ENCODE measurements at regions not wholly inside any gene's neighbourhood (a gene's known extent, or its start where the extent isn't known, plus 50 kb on each side); places are given as distances from the start of the nearest gene placed in this dataset.

GRCh38 chr6:12467706-12468670 lies 177.8 kb downstream of the EDN1 start:
- TF ChIP-seq EZH2 (IDR thresholded peaks at IDR 0.05; ENCODE audit: low read length, missing control alignments) (no peak), CTCF (conservative IDR thresholded peaks at IDR 0.05 in 1 of 2, IDR thresholded peaks at IDR 0.05 in 1 of 2; ENCODE audit: low read depth in 1 of 2, low read length in 2 of 2) (no peak)
- Histone ChIP-seq H3K9ac (ENCODE audit: insufficient read depth, low read length) (no peak overlapping the region), H3K9me3 (ENCODE audit: control insufficient read depth, insufficient read depth, low read depth, low read length) (no peaks in the 10 kb centered on the region), H4K20me1 (ENCODE audit: control insufficient read depth, extremely low read depth, insufficient read depth, low read length) (no peaks in the 10 kb centered on the region), H3K27ac (ENCODE audit: insufficient read depth, low read length) (no peak overlapping the region), H3K27me3 (ENCODE audit: control insufficient read depth, insufficient read depth, low read length) (no peaks in the 10 kb centered on the region), H3K4me2 (ENCODE audit: extremely low read depth, insufficient read depth, low read length) (no peak overlapping the region), H2AFZ (ENCODE audit: low read length) (no peak overlapping the region), H3K4me1 (ENCODE audit: control insufficient read depth, extremely low read depth, insufficient read depth, low read length) (no peaks in the 10 kb centered on the region), H3K36me3 (ENCODE audit: control insufficient read depth, insufficient read depth, low read length) (no peaks in the 10 kb centered on the region), H3K79me2 (ENCODE audit: control insufficient read depth, insufficient read depth, low read length) (no peaks in the 10 kb centered on the region), H3K4me3 (replicated peaks in 1 of 4; ENCODE audit: control extremely low read depth in 1 of 4, insufficient read depth in 1 of 4, low read depth in 3 of 4, low read length in 4 of 4) (no peak overlapping the region)
- DNase-seq (ENCODE audit: low read depth in 2 of 2): peak in 1 of 2 donors; percentile 83

DNA sequence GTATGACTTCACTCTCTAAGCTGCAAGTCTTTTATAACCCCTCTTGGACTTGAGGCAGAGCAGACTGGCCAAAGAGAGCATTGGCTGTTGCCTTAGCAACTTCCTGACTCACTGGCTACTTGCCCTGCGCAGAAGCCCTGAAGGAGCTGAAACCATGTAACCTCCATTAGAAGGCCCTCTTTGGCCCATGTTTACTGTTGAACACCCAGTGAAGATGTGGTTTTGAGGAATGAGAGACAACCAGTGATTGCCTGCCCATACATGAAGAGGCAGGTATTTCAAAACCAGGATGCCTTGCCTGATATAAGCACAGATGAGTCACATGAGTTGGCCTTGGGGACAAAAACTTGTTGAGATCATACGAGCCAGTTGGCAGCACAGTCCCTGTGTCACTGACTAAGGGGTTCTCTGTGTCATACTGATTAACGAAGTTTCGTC lies 182.5 kb downstream of the EDN1 start:
- Histone ChIP-seq H3K27me3 (ENCODE audit: control insufficient read depth, insufficient read depth, low read length) (no peaks in the 10 kb centered on the region), H3K4me2 (ENCODE audit: extremely low read depth, insufficient read depth, low read length) (no peak overlapping the region), H3K9me3 (ENCODE audit: control insufficient read depth, insufficient read depth, low read depth, low read length) (no peaks in the 10 kb centered on the region), H2AFZ (ENCODE audit: low read length) (no peak overlapping the region), H3K4me1 (ENCODE audit: control insufficient read depth, extremely low read depth, insufficient read depth, low read length) (no peaks in the 10 kb centered on the region), H3K4me3 (replicated peaks in 1 of 4; ENCODE audit: control extremely low read depth in 1 of 4, insufficient read depth in 1 of 4, low read depth in 3 of 4, low read length in 4 of 4) (no peak overlapping the region), H3K79me2 (ENCODE audit: control insufficient read depth, insufficient read depth, low read length) (no peaks in the 10 kb centered on the region), H4K20me1 (ENCODE audit: control insufficient read depth, extremely low read depth, insufficient read depth, low read length) (no peaks in the 10 kb centered on the region), H3K27ac (ENCODE audit: insufficient read depth, low read length) (no peak overlapping the region), H3K36me3 (ENCODE audit: control insufficient read depth, insufficient read depth, low read length) (no peaks in the 10 kb centered on the region), H3K9ac (ENCODE audit: insufficient read depth, low read length) (no peak overlapping the region)
- peak; percentile 12 to 89 for DNase-seq (ENCODE audit: low read depth in 2 of 2)
- TF ChIP-seq CTCF (conservative IDR thresholded peaks at IDR 0.05 in 1 of 2, IDR thresholded peaks at IDR 0.05 in 1 of 2; ENCODE audit: low read depth in 1 of 2, low read length in 2 of 2) (no peak), EZH2 (IDR thresholded peaks at IDR 0.05; ENCODE audit: low read length, missing control alignments) (no peak)

DNA sequence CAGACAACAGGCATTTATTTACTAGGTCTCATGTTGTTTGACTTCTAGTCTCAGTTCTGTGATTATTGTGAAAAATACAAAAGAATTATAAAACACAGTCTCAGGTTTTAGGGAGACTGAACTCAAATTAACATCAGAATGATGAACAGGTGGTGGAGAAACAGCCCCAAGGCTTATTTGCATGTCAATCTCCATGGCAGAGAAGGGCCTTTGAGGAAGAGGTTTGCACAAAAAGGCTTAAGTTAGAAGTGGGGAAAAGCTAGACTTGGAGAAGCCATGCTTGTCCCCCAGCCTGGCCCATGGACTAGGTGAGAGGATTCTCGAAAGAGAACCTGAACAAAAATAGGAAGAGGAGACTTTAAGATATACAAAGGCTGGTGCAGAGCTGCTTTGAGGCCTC lies 183.3 kb downstream of the EDN1 start:
- H3K27me3 ChIP-seq (ENCODE audit: control insufficient read depth, insufficient read depth, low read length): no peaks in the 10 kb centered on the region
- no peaks in the 10 kb centered on the region for H3K4me1 ChIP-seq (ENCODE audit: control insufficient read depth, extremely low read depth, insufficient read depth, low read length)
- H3K36me3 ChIP-seq (ENCODE audit: control insufficient read depth, insufficient read depth, low read length): no peaks in the 10 kb centered on the region
- H3K9me3 ChIP-seq (ENCODE audit: control insufficient read depth, insufficient read depth, low read depth, low read length): no peaks in the 10 kb centered on the region
- no peak overlapping the region for H3K4me2 ChIP-seq (ENCODE audit: extremely low read depth, insufficient read depth, low read length)
- no peak overlapping the region for H3K9ac ChIP-seq (ENCODE audit: insufficient read depth, low read length)
- DNase-seq (ENCODE audit: low read depth in 2 of 2): no peak
- H2AFZ ChIP-seq (ENCODE audit: low read length): no peak overlapping the region
- H3K79me2 ChIP-seq (ENCODE audit: control insufficient read depth, insufficient read depth, low read length): no peaks in the 10 kb centered on the region
- H3K4me3 ChIP-seq (replicated peaks in 1 of 4; ENCODE audit: control extremely low read depth in 1 of 4, insufficient read depth in 1 of 4, low read depth in 3 of 4, low read length in 4 of 4): no peak overlapping the region
- TF ChIP-seq EZH2 (IDR thresholded peaks at IDR 0.05; ENCODE audit: low read length, missing control alignments) (no peak), CTCF (conservative IDR thresholded peaks at IDR 0.05 in 1 of 2, IDR thresholded peaks at IDR 0.05 in 1 of 2; ENCODE audit: low read depth in 1 of 2, low read length in 2 of 2) (no peak)
- H3K27ac ChIP-seq (ENCODE audit: insufficient read depth, low read length): no peak overlapping the region
- H4K20me1 ChIP-seq (ENCODE audit: control insufficient read depth, extremely low read depth, insufficient read depth, low read length): no peaks in the 10 kb centered on the region

Data from fibroblast of lung (primary cell).